ENCODE measurements at regions not wholly inside any gene's neighbourhood (a gene's known extent, or its start where the extent isn't known, plus 50 kb on each side); places are given as distances from the start of the nearest gene placed in this dataset.
"Not testable (repeated sequence)": the region's sequence is repeated elsewhere in the genome, so short reads cannot be mapped to it uniquely, and the experiment has no call there.

- H3K9me3 Mint-ChIP-seq (ENCODE audit: unreplicated experiment); H3K27ac Mint-ChIP-seq (ENCODE audit: unreplicated experiment); H3K9me3 ChIP-seq; intact Hi-C loops (cut with micrococcal nuclease; ENCODE audit: unreplicated experiment); CTCF ChIA-PET; H3K4me1 Mint-ChIP-seq (ENCODE audit: low read depth, unreplicated experiment); H3K4me3 ChIP-seq (ENCODE audit: low read depth, low read length); H3K27me3 ChIP-seq (replicated peaks; ENCODE audit: control insufficient read depth, insufficient read depth, low read length); POLR2A ChIA-PET; H3K36me3 ChIP-seq (ENCODE audit: control insufficient read depth, insufficient read depth, low read length); H3K27me3 Mint-ChIP-seq (ENCODE audit: insufficient read depth, unreplicated experiment); DNase-seq; H3K36me3 Mint-ChIP-seq (ENCODE audit: insufficient read depth, unreplicated experiment); H3K4me1 ChIP-seq; BruUV-seq (replicated peaks); H3K4me3 Mint-ChIP-seq (ENCODE audit: unreplicated experiment): not testable (repeated sequence)
These were observed 121.4 kb upstream of the FAM20C start for GRCh38 chr7:70989-71388.

- CTCF ChIA-PET; H3K9me3 Mint-ChIP-seq (ENCODE audit: unreplicated experiment); H3K4me1 ChIP-seq; H3K4me3 ChIP-seq (ENCODE audit: low read depth, low read length); H3K4me3 Mint-ChIP-seq (ENCODE audit: unreplicated experiment); H3K36me3 ChIP-seq (ENCODE audit: control insufficient read depth, insufficient read depth, low read length); H3K27ac Mint-ChIP-seq (ENCODE audit: unreplicated experiment); H3K9me3 ChIP-seq; intact Hi-C loops (cut with micrococcal nuclease; ENCODE audit: unreplicated experiment); H3K4me1 Mint-ChIP-seq (ENCODE audit: low read depth, unreplicated experiment); BruUV-seq (replicated peaks); POLR2A ChIA-PET; H3K27me3 Mint-ChIP-seq (ENCODE audit: insufficient read depth, unreplicated experiment); DNase-seq; H3K36me3 Mint-ChIP-seq (ENCODE audit: insufficient read depth, unreplicated experiment); H3K27me3 ChIP-seq (replicated peaks; ENCODE audit: control insufficient read depth, insufficient read depth, low read length): not testable (repeated sequence)
These were observed 119.9 kb upstream of the FAM20C start for GRCh38 chr7:72266-73057.

DNA sequence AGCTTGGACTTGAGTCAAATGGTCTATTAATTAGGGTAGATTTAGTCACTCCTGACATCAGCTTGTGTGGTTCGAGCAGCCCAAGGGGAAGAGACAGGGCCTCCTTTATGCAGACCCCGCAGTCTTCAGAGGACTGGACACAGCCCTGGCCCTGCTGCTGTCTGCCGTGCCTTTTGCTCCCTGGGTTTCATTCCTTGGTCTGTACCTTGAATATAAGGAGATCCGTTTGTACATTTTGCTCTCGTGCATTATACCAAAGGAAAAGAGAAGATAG, 119.4 kb upstream of the FAM20C start:
- intact Hi-C loops (cut with micrococcal nuclease; ENCODE audit: unreplicated experiment); H3K9me3 ChIP-seq; CTCF ChIA-PET; H3K9me3 Mint-ChIP-seq (ENCODE audit: unreplicated experiment); H3K36me3 Mint-ChIP-seq (ENCODE audit: insufficient read depth, unreplicated experiment); DNase-seq; POLR2A ChIA-PET; H3K36me3 ChIP-seq (ENCODE audit: control insufficient read depth, insufficient read depth, low read length); H3K27ac Mint-ChIP-seq (ENCODE audit: unreplicated experiment); H3K27me3 ChIP-seq (replicated peaks; ENCODE audit: control insufficient read depth, insufficient read depth, low read length); H3K27me3 Mint-ChIP-seq (ENCODE audit: insufficient read depth, unreplicated experiment); BruUV-seq (replicated peaks); H3K4me1 ChIP-seq; H3K4me3 ChIP-seq (ENCODE audit: low read depth, low read length); H3K4me3 Mint-ChIP-seq (ENCODE audit: unreplicated experiment); H3K4me1 Mint-ChIP-seq (ENCODE audit: low read depth, unreplicated experiment): not testable (repeated sequence)

DNA sequence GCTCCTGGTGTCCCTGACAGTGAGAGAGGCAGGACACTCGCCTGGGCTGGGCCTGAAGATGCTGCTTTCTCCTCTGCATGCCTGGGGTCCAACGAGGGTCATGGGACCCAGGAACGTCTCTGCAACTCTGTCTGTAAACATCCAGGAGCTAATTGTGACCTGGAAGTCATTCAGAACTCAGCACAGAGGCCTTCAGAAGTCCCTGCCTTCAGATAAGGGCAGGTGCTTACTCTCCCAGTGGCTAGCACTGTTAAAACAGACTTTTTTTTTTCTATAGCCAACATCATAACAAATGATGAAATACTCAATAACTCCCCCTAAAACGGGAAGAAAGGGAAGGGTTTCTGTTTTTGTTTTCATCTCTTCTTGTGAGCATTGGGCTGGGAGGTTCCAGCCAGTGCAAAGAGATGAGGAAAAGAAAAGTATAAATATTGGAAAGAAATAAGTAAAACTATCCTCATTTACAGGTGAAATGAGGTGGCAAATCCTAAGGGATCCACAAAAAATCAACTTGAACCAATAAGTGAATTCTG, 118.3 kb upstream of the FAM20C start:
- H3K4me3 Mint-ChIP-seq (ENCODE audit: unreplicated experiment); H3K27me3 ChIP-seq (replicated peaks; ENCODE audit: control insufficient read depth, insufficient read depth, low read length); DNase-seq; CTCF ChIA-PET; BruUV-seq (replicated peaks); POLR2A ChIA-PET; H3K9me3 Mint-ChIP-seq (ENCODE audit: unreplicated experiment); H3K9me3 ChIP-seq; intact Hi-C loops (cut with micrococcal nuclease; ENCODE audit: unreplicated experiment); H3K4me1 Mint-ChIP-seq (ENCODE audit: low read depth, unreplicated experiment); H3K36me3 ChIP-seq (ENCODE audit: control insufficient read depth, insufficient read depth, low read length); H3K4me3 ChIP-seq (ENCODE audit: low read depth, low read length); H3K27ac Mint-ChIP-seq (ENCODE audit: unreplicated experiment); H3K36me3 Mint-ChIP-seq (ENCODE audit: insufficient read depth, unreplicated experiment); H3K4me1 ChIP-seq; H3K27me3 Mint-ChIP-seq (ENCODE audit: insufficient read depth, unreplicated experiment): not testable (repeated sequence)

GRCh38 chr7:75511-75910, 116.9 kb upstream of the FAM20C start:
- H3K36me3 ChIP-seq (ENCODE audit: control insufficient read depth, insufficient read depth, low read length); H3K4me3 ChIP-seq (ENCODE audit: low read depth, low read length); intact Hi-C loops (cut with micrococcal nuclease; ENCODE audit: unreplicated experiment); BruUV-seq (replicated peaks); H3K27me3 ChIP-seq (replicated peaks; ENCODE audit: control insufficient read depth, insufficient read depth, low read length); H3K4me1 ChIP-seq; H3K27me3 Mint-ChIP-seq (ENCODE audit: insufficient read depth, unreplicated experiment); H3K4me3 Mint-ChIP-seq (ENCODE audit: unreplicated experiment); POLR2A ChIA-PET; H3K4me1 Mint-ChIP-seq (ENCODE audit: low read depth, unreplicated experiment); H3K9me3 ChIP-seq; CTCF ChIA-PET; H3K27ac Mint-ChIP-seq (ENCODE audit: unreplicated experiment); H3K9me3 Mint-ChIP-seq (ENCODE audit: unreplicated experiment); DNase-seq; H3K36me3 Mint-ChIP-seq (ENCODE audit: insufficient read depth, unreplicated experiment): not testable (repeated sequence)

GRCh38 chr7:76202-76601, 116.2 kb upstream of the FAM20C start:
- H3K36me3 Mint-ChIP-seq (ENCODE audit: insufficient read depth, unreplicated experiment); H3K9me3 Mint-ChIP-seq (ENCODE audit: unreplicated experiment); H3K4me3 Mint-ChIP-seq (ENCODE audit: unreplicated experiment); H3K27me3 Mint-ChIP-seq (ENCODE audit: insufficient read depth, unreplicated experiment); intact Hi-C loops (cut with micrococcal nuclease; ENCODE audit: unreplicated experiment); H3K36me3 ChIP-seq (ENCODE audit: control insufficient read depth, insufficient read depth, low read length); H3K27ac Mint-ChIP-seq (ENCODE audit: unreplicated experiment); CTCF ChIA-PET; H3K4me3 ChIP-seq (ENCODE audit: low read depth, low read length); DNase-seq; H3K4me1 Mint-ChIP-seq (ENCODE audit: low read depth, unreplicated experiment); H3K9me3 ChIP-seq; H3K4me1 ChIP-seq; BruUV-seq (replicated peaks); H3K27me3 ChIP-seq (replicated peaks; ENCODE audit: control insufficient read depth, insufficient read depth, low read length); POLR2A ChIA-PET: not testable (repeated sequence)

DNA sequence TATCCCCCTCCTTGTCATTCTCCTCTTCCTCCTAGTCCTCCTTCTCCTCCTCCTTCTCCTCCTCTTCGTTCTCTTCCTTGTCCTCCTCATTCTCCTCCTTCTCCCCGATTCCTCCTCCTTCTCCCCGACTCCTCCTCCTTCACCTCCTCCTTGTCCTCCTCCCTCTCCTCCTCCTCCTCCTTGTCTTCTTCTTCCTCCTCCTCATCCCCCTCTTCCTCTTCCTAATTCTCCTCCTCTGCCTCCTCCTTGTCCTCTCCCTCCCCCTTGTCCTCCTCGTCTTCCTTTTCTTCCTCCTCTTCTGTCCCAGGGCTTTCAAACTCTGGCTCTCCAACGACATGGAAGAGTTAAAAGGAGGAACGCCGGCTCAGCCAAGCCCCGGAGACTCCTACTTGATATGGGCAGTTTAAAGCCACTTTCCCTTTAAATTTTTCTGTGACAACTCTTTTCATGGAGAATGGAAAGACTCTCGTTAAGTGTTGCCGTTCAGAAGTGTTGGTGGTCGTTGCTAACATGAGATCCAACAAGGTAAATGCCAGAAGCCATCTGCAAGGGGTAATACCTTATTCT, 115.5 kb upstream of the FAM20C start:
- BruUV-seq (replicated peaks); H3K4me3 ChIP-seq (ENCODE audit: low read depth, low read length); H3K27me3 ChIP-seq (replicated peaks; ENCODE audit: control insufficient read depth, insufficient read depth, low read length); H3K27ac Mint-ChIP-seq (ENCODE audit: unreplicated experiment); H3K9me3 Mint-ChIP-seq (ENCODE audit: unreplicated experiment); H3K4me1 ChIP-seq; DNase-seq; H3K4me1 Mint-ChIP-seq (ENCODE audit: low read depth, unreplicated experiment); H3K4me3 Mint-ChIP-seq (ENCODE audit: unreplicated experiment); H3K27me3 Mint-ChIP-seq (ENCODE audit: insufficient read depth, unreplicated experiment); H3K36me3 Mint-ChIP-seq (ENCODE audit: insufficient read depth, unreplicated experiment); CTCF ChIA-PET; intact Hi-C loops (cut with micrococcal nuclease; ENCODE audit: unreplicated experiment); H3K36me3 ChIP-seq (ENCODE audit: control insufficient read depth, insufficient read depth, low read length); H3K9me3 ChIP-seq; POLR2A ChIA-PET: not testable (repeated sequence)

Measured in Caco-2 (cell line).